Peyer's patch (tissue), 4 donors: ENCODE measurements at regions not wholly inside any gene's neighbourhood (a gene's known extent, or its start where the extent isn't known, plus 50 kb on each side); places are given as distances from the start of the nearest gene placed in this dataset.

Experiments
- POLR2A ChIP-seq, 2 donors: fragments of 450-650 bp; IDR thresholded peaks; one replicate each; pipeline ENCODE4 v1.5.1; 2017; ENCODE audit warnings: antibody characterized with exemption in 2 of 2, mild to moderate bottlenecking in 2 of 2, moderate library complexity in 2 of 2
- TF ChIP-seq, protein P1 (sequence below), 6 experiments: fragments of 450-650 bp in 4 of 6; fragments of 200-600 bp in 2 of 6; sonication (generic) in 1 of 6; IDR thresholded peaks; one replicate each; pipeline ENCODE4 v1.5.1; 2017 to 2019; ENCODE audit warnings: antibody characterized with exemption in 6 of 6, mild to moderate bottlenecking in 3 of 6, moderate library complexity in 1 of 6

DNA sequence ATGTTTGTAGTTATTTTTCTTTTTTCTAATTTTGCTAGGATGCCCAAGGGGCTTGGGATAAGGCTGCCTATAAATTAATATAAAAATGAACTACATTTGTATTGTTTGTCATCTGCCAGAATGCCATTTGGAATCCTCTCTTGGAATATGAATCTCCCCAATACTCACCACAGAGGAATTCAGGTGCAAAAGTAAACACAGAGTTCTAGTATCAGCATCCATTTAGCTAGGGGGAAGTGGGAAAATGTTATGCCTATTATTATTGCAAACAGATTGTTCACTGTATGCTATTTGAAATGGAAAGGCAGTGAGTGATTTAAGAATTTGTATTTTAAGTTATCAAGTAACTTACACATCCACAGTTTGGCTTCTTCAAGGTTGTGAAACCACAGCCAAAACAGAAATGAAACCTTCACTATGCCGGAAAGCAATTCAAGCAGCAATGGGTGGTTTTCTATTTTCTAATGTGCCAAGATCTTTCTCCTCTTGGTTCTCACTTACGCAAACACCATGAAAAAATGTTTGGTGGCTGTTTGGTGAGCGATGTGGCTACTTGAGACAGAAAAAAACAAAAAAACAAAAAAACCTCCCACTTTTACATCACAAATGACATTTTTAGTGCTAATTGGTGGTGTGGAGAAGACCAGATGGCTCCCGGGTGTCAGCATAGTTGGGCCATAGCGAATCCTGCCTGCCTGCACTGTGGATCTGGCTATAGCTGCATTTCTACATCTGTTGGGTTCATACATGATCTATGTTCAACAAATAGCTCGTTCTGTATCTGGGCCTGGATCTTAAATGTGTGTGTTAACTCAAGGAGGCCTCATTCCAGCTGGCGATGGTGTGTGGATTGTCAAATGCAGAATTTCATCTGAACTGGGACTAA lies 200.8 kb upstream of the GIMD1 start:
- TF ChIP-seq, protein P1, sequence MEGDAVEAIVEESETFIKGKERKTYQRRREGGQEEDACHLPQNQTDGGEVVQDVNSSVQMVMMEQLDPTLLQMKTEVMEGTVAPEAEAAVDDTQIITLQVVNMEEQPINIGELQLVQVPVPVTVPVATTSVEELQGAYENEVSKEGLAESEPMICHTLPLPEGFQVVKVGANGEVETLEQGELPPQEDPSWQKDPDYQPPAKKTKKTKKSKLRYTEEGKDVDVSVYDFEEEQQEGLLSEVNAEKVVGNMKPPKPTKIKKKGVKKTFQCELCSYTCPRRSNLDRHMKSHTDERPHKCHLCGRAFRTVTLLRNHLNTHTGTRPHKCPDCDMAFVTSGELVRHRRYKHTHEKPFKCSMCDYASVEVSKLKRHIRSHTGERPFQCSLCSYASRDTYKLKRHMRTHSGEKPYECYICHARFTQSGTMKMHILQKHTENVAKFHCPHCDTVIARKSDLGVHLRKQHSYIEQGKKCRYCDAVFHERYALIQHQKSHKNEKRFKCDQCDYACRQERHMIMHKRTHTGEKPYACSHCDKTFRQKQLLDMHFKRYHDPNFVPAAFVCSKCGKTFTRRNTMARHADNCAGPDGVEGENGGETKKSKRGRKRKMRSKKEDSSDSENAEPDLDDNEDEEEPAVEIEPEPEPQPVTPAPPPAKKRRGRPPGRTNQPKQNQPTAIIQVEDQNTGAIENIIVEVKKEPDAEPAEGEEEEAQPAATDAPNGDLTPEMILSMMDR (IDR thresholded peaks at IDR 0.05), result no peak
- no peak for TF ChIP-seq POLR2A (IDR thresholded peaks at IDR 0.05)
